OCI-M2 (cell line): ENCODE measurements at regions not wholly inside any gene's neighbourhood (a gene's known extent, or its start where the extent isn't known, plus 50 kb on each side); places are given as distances from the start of the nearest gene placed in this dataset.
A peak's percentile ranks its signal among the peaks of the same experiment; 100 is the strongest.

Experiments used
- DNase-seq: peaks from one replicate; lab custom pipeline; 2025; ENCODE audit not compliant: unreplicated experiment; lab: John Stamatoyannopoulos, UW

GRCh38 chr4:36492590-36492989 lies 211.2 kb downstream of the DTHD1 start:
- DNase-seq: no peak

DNA sequence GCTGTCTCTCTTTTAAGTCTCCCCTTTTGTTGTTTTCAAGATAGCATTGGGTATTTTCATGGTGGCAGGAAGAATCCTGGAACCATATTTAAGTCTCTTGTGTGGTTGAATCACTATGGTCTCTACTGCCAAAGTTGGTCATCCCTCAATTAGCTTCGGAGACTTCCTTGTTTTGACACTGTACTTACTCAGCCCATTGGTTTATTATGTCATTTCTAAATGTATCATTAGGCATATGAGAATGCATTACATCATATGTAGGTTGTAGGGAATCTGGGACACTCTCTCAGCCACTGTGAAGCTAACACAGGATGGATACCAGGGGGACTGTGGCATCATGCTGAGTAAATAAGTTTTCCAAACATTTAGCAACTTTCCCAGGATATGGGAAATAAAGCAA lies 211.8 kb downstream of the DTHD1 start:
- no peak for DNase-seq

DNA sequence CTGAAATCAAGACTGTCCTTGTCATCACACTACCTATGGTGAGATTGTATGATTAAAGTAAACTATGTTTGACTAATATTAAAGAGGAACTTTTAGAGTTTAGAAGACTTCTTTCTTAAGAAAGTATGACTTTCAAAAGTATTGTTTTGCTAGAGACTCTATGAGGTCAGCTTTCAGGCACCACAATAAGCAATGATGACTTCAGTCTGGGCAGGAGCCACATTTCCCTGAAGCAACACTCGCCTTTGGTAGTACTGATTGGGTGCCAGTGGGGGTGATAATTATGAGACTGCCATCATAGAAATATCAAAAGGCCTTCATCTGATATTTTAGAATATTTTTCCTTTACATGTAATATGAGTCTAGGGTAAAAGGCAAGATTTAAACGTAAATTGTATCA lies 212.6 kb downstream of the DTHD1 start:
- DNase-seq: no peak

DNA sequence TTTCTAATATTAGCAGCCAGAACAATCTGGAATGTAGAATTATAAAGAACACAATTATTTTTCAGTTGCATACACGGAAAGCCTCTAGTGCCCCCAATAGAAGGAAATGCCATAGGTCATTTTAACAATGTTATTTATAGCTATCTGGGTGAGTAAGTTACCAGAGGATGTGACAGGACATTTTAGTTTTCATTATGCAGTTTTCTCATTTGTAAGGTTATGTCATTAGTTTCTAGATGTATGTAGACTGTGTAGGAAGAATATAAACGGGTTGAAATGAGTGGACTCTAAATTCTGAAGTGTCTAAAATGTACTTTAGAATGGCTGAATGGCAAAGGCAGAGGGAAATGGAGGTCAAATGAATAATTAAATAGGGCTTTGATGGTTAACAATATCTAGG lies 213.3 kb downstream of the DTHD1 start:
- DNase-seq: no peak

GRCh38 chr4:36502350-36502749 lies 220.9 kb downstream of the DTHD1 start:
- no peak for DNase-seq

GRCh38 chr4:36508394-36508793 lies 227.0 kb downstream of the DTHD1 start:
- no peak for DNase-seq

DNA sequence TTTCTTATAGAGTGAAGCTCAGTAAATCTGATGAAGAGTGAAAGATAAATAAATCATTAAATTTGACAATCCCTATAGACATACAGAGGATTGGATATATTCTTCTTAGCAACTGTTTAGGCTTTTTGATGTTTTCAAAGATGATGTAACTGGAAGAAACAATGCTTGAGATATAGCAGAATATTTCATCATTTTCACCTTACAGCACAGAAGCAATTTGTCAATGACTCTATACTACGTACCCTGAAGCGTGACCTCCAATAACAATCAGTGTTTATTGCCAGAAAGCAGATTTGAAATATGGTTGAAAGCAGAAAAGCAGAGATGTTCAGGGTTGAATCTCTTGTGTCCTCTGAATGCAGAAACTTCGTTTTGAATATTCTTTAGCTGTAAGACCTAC lies 228.4 kb downstream of the DTHD1 start:
- no peak for DNase-seq

DNA sequence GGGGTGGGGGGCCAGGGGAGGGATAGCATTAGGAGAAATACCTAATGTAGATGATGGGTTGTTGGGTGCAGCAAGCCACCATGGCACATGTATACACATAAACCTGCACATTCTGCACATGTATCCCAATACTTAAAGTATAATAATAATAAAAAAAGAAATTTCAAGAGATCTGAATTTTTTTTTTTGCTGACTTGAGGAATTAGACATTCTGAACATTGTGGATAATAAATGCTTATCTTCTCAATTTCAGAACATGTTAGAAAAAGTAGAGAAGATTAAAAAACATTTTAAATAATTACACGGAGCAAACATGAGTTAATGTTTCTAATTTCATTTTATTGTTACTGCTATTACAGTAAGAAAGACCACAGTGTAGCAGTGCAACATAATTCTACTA lies 230.4 kb downstream of the DTHD1 start:
- DNase-seq: no peak

- DNase-seq: no peak
Measured at GRCh38 chr4:36516522-36517095, 235.2 kb downstream of the DTHD1 start.

- DNase-seq: no peak
Measured at GRCh38 chr4:36523182-36523581, 241.8 kb downstream of the DTHD1 start.

DNA sequence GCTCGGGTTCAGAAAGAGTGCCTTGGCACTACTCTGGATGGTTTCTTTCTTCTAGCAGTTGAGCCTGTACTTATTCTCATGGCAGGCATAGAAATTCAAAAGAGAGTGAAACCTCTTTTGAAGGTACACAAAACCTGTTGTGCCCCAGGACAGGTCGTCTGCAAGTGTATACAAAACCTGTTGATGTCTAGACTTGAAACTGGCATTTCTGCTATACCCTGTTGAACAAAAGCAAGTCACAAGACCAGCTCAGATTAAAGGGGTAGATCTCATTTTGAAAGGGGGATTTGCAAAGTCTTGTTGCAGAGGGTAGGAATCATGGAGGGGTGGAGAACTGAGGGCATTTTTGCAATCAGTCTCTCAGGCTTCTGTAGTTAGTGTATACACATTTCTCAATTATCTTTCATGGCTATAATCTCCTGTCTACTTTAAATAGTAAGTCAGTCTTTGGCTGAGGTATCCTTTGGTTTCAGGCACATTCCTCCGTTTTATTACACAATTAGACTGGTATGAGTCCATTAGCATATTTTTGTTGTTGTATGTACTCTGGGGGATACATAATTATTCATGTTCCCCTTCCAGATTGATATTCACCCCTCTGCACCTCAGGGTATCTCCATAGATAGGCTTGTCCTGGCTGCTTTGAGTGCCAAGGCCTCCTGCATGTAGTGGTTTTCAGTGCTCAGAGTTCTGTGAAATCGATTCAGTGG lies 251.4 kb downstream of the DTHD1 start:
- no peak for DNase-seq

GRCh38 chr4:36533944-36534343 lies 252.5 kb downstream of the DTHD1 start:
- DNase-seq: no peak

- DNase-seq: no peak
Measured at GRCh38 chr4:36547383-36547782, 266.0 kb downstream of the DTHD1 start.

DNA sequence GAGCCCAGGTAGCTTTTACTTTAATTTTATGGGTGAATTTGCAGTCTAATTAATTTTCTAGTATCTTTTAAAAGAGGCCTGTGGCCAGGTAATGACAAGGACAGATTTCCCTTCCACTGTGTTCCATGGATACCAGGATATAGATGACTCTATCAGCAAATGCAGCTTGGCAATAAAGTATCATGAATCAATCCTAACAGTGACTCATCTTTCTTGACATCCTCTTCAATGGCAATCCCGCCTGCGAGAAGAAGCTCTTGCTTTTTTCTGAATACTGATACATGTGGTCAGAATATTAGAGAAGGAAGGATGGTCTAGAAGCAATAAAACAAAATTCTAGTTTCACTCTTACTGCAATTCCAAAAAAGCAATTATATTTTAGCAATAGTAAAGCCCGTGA lies 267.8 kb downstream of the DTHD1 start:
- DNase-seq: no peak

DNA sequence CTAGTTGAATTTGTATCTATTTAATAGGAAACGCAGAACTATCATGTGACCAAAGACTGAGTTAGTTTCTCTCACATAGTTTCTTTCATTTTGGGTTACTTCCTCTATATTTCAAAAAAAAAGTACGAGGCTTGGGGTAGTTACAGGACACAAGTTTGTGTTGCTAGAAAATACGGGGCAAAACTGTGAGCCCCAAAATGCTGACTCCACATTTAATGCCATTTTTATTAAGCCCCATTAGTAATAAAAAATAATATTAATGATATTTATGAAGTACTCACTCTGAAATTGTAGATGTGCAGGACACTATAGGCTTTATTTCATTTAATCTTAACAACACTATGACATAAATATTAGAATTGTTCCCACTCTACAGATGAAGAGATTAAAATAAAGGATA lies 268.6 kb downstream of the DTHD1 start:
- no peak for DNase-seq

DNA sequence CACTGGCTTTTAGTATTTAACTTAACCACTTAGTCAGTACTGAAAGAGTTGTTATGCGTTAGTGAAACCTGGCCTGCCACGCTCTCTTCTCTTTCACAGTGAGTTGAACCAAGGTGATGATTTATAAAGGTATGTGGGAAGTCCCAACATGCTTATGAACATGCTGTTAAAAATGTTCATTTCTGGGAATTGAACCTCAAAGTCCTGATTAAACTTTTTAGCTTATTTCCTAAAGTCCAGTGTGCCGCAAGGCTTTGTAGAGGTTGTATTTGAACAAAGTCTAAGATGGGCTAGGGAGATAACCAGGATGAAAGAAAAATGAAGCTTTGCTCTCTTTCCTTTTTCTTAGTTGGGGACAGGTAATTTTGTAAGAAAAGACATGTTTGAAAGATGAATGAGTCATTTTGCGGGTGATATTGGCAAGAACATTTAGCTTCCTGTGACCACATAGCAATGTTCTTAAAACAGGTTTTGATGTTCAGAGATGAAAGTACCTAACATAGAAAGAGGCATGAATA lies 270.3 kb downstream of the DTHD1 start:
- no peak for DNase-seq

DNA sequence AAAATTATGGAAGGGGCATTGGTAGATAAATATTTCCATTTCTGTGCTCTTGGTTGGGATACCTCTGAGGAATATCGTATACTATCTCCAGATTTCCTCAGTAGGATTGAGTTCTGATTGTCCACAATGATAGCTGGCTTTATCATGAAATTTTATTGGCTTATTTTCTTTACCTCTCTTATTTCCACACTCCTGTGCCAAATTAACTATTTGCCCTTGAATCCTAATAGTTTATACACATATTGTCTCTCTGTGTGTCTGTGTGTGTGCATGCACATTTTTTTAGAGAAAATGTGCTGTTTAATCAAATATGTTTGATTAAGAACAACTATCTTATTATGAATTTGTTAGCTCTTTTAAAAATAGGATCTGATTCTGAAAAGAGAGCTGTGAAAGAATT lies 271.6 kb downstream of the DTHD1 start:
- no peak for DNase-seq

- DNase-seq: no peak
Measured at GRCh38 chr4:36553453-36553852, 272.0 kb downstream of the DTHD1 start.

- DNase-seq: no peak
Measured at GRCh38 chr4:36556984-36557383, 275.6 kb downstream of the DTHD1 start.

DNA sequence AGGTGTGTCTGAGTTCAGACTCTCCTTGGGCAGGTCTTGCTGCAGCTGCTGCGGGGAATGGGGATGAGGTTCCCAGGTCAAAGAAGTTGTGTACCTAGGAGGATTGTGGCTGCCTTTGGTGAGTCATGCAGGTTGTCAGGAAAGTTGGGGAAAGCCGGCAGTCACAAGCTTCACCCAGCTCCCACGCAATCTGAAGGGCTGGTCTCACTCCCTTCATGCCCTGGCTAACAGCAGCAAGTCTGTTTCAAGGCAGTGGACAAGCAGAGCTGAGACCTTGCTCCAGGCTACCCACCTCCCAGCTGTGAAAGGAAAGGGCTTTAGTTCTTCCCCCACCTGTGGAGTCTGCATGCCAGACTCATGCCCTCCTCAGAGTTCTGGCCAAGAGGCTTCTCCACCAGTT lies 287.2 kb downstream of the DTHD1 start:
- no peak for DNase-seq

DNA sequence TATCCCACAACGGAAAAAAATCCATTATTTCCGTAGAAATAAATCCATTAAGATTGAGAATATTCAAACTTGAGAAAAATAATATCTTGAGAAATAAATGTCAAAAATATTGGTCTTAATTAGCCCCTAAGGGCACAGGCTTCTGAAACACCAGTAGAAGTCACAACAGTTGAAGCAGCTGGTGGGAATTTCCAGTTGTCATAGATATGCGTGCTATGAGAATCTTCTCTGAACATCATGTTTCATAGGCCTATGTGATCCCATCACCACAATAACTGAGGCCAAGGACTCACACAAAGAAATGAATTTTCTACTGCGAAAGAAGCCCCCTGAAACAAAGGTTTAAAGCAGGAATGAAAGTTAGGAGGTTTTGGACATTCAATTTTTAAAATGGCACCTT lies 292.0 kb downstream of the DTHD1 start:
- no peak for DNase-seq

DNA sequence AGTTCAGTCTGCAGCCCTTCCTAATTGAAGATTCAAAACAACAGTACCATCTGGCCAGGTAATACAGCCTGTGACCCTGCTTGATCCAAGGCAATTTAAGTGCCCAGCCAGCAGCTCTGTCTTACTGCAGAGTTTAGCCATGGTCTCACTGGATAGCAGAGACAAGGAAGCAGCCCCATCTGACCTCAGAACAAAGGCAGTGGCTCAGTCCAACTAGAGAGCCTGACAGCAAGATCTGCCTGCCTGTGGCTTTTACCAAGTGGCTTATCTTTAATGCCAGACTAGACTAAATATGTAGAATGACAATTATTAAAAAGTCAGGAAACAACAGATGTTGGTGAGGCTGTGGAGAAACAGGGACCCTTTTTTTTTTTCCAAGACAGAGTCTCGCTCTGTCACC lies 293.4 kb downstream of the DTHD1 start:
- DNase-seq: peak; percentile 13

DNA sequence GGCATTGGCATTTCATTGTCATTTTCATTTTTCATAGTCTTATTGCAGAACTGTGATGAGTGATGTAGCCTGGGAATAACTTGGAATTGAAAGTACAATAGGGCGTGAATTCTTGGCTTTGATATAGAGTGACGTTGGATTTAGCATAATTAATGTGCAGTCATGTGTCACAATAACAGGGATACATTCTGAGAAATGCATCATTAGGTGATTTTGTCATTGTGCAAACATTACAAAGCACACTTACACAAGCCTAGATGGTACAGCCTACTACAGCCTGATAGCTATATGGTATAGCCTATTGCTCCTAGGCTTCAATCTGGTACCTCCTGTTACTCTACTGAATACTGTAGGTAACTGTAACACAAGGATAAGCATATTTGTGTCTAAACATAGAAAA lies 300.8 kb downstream of the DTHD1 start:
- no peak for DNase-seq
